HS-5 (cell line): ENCODE measurements at regions not wholly inside any gene's neighbourhood (a gene's known extent, or its start where the extent isn't known, plus 50 kb on each side); places are given as distances from the start of the nearest gene placed in this dataset.
A peak's percentile ranks its signal among the peaks of the same experiment; 100 is the strongest.
"Not testable (repeated sequence)": the region's sequence is repeated elsewhere in the genome, so short reads cannot be mapped to it uniquely, and the experiment has no call there.

Source experiments
- DNase-seq: peaks from one replicate; pipeline ENCODE4 v3.0.0-alpha.2; 2012; ENCODE audit warnings: low read depth

DNA sequence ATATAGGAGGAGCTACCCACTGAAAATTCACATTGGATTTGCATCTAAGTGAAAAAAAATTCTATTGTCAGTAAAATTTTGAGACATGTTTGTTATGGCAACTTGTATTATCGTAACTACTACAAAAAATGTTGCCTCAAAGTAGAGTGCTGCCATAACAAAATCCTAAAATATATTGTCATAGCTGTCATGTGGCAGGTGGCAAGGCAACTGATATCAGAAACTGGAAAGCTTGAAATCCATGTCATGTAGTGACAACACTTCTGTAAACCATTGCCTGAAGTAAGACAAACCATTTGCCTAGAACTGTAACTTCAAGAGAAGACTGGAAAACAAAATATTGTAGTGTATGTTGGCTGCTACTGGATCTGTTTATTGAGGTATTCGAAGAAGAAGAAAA lies 697.5 kb upstream of the CELF4 start:
- no peak for DNase-seq

DNA sequence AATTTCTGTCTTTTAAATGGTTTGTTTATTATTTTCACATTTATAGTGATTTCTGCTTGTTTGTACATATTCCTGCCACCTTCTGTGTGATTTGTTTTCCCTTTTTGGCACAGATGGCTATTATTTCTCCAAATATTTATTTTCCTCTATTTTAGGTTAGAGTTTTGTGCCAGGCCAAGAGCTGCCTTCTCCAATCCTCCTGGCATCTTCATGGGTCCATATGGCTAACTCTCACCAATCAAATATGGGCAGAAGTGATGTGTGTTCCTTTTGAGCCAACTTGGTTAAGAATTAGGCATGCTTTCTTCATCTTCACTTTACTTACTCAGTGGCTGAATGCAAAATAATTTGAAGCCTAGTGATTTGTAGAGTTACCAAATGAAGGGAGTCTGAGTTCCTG lies 697.1 kb upstream of the CELF4 start:
- DNase-seq: no peak

DNA sequence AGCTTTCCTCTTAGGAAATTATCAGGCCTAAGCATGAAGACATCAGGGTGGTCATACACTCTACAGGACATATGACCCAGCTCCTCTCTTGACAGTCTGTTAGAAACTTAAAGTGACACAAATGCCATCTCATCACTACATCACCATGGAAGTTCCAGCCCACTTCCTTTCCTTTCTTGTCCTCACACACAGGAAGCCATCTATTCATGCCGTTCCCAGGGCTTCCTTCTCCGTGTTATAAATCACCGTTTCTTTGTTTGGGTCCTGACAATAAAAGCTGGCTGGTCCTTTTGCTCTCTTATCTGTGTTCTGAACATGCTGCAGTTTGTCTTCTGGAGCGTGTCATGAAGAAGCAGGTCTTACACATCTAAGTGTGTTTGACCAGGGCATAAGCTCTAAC lies 692.1 kb upstream of the CELF4 start:
- DNase-seq: no peak

DNA sequence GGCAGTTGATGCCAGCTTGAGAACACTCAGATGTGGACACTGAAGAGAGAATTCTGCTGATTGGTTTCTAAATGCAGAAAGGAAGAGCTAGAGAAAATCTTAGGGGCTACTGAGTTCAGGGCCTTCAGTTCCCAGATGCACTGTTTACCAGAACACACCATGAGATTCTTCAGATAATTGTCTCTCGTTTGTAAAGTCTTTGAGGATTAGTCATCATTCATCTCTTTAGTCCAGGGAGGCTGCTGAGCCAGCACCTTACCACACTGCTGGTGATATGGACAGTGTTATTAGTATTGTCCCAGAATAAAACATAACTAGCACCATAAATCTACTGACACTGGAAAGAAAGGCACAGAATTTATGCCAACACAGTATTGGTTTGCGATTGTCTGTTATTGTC lies 690.8 kb upstream of the CELF4 start:
- no peak for DNase-seq

DNA sequence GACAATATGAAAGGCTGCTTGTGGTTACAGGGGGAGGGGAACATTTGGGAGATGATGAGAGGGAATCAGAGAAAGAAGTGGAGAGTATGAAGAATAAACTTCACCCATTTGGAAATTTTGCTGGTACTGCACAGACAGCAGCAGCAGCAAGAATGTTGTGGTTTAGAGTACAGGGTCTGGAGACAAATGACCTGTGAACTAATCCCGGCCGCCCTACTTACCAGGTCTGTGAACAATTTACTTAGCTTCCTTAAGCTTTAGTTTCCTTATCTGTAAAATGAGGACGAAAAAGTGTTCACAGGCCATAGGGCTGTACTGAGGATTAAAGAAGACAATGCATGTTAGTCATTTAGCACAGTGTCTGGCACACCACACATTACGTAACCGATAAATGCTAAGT lies 685.4 kb upstream of the CELF4 start:
- DNase-seq: no peak

DNA sequence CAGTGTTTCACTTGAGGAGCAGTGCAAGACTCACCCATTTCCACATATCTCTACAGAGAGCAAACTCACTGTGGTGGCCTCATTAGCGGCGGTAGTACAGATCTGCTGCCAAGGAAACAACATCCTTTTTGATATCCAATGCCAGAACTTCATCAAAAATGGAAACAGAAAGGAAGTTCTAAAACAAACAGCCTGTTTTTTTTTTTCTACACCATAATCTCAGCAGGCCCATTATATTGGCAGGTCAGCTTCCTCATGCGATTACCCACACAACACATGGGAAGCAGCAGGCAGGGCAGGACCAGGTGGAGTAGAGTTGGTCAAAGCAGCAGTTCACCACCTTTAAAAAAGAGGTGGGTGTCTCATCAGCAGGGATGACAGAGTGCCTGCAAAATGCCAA lies 678.9 kb upstream of the CELF4 start:
- no peak for DNase-seq

DNA sequence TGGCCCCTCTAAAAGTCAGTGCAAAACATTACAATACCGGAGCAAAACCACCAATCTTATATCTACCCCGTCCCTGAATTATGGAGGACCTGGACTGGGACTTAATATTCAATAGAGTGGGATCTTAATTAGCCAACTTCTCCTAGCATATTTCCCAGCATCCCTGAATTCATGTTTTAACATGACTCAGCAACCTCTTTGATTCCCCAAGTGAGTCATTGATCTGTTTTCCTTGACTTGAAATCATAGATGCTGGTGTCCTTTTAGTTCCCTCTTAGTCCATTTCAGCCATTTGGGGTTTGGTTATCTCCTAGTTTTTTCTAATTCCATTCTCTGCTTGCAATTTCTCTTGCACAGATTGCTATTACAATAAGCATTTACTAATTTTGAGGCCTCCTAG lies 677.7 kb upstream of the CELF4 start:
- no peak for DNase-seq

DNA sequence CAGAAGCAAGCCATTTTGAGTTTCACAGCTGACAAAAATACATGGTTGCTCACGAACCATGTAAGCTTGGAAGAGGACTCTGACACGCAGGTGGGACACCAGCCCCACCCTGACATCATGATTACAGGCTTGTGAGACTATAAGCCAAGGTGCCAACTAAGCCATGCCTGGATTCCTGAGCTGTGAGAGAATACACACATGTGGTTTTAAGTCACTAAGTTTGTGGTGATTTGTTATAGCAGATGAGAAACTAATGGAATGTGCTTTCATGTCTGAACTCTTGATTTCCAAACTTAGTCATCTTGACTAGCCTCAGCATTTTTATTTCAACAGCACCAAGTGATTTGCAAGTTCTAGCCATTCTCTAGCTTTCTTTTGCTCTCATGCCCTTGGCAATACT lies 676.1 kb upstream of the CELF4 start:
- peak; percentile 9 for DNase-seq

DNA sequence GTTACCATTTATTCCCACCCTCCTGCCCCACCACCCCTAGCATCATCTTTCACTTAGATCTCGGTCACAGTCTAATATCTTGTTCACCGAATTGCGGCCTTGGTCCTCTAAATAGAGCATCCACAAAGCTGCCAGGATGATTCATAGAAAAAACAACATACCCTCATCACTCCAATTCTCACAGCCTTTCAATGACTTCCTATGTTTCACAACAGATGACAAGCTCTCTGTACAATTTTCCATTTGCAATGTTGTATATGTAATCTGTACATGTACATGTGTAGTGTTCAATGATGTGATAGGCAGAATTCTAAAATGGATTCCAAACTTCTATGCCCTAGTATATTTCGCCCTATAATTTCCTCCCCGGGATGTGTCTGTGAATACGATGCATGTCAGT lies 675.6 kb upstream of the CELF4 start:
- DNase-seq: no peak

DNA sequence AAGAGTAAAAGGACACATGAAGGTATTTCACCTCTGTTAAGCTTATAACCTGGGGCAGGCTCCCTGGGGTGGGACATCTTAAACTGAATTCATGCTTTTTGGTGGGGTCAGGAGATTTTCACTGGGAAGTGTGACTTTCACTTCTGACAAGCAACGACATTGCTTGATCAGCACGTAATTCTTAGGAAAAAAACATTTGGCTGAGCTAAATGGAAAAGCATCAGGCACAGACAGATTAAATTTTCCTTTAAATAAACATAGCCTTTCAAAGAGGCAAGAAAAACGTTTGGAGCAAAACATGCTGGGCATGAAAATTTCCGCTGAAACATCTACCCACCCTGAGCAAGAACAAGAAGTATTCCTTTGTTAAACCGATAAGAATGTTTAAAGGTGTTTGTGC lies 674.0 kb upstream of the CELF4 start:
- no peak for DNase-seq

DNA sequence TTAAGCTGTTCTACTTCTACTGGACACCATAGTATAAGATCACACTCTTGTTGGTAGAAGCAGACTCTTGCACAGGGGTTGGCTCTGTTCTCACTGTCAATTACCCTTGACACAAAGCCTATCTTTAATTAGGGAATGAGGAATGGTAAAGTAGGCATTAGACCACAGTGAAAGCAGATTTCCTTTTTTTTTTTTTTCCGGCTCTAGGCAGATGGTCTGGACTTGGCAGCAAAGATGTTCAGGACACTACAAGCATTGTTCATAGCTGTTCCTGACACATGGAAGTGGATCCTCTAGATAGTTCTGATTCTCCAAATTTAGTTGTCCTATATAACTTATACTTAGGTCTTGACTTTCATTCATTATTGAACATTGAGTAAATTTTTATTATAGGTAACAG lies 672.2 kb upstream of the CELF4 start:
- DNase-seq: no peak

DNA sequence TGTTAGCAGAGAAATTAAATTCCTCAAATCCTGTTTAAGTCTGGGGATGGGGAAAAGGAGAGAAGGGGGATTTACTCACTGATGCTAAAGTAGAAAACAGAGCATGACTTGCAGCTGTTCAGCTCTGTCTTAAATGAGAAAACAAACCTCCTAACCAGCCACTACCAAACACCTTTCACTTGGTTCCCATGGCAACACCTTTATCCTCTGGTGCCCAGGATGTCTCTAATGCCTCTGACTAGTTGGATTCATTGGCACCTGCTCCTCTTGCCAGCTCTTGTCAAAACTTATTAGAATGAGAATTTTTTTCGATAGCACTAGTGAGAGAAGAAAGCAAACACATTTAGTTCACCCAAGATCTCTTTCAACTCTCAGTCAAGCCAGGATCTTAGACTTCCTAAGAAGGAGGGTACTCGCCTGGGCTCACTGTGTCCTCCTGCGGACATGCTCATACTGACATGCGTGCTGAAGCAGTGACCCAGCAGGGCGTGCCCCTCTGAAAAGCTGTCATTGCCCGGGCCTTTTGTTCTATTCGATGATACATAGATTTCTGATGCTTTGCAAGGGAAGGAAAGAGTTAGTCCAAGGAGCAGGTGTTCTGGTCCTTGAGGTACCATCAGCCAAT lies 656.0 kb upstream of the CELF4 start:
- DNase-seq: no peak

DNA sequence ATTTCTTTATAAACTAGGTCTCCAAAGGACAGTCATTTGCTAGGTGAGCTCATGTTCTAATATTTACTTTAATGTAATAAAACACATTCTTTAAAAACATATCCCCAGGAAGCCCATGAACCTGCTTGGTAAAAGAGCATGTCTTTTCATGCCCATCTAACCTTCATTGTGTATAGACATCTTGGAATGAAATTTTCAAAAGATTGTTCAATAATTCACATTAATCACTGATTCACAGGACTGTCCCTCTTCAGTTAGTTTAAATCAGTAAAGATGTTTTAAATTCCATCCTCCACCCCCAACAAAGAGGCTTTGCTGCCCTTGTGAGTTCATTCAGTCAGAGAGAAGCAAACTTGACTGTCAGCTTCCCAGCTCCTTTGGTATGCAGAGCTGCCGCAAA lies 633.4 kb upstream of the CELF4 start:
- DNase-seq: no peak

DNA sequence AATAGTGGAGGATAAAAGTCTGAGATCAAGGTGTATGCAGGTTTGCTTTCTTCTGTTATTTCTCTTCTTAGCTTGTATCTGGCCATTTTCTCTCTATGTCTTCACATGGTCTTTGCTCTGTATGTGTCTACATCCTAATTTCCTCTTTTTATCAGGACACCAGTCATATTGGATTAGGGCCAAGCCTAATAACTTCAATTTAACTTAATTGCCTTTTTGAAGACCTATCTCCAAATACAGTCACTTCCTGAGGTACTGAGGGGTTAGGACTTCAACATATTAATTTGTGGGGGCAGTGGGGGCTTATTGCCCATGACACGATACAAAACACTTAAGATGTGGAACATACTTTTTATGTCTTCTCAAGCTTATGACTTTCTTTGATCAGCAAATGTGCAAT lies 632.9 kb upstream of the CELF4 start:
- DNase-seq: no peak

DNA sequence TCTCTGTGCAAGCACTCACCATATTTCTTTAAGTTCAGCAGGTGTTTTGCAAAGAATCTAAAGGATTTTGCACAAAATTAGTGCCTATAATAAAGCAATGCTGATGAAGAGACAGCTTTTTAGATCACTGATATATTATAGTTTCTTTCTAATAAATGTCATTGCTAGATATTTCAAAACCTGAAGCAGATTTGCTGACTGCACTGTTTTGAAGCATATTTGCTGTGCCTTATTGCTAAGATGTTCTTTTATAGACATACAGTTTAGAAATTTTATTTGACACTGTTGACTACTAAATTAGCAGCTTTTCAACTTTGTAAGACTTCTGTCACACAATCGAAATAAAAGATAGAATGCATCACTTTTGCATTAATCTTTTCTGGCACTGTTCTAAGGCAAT lies 620.9 kb upstream of the CELF4 start:
- DNase-seq: no peak

DNA sequence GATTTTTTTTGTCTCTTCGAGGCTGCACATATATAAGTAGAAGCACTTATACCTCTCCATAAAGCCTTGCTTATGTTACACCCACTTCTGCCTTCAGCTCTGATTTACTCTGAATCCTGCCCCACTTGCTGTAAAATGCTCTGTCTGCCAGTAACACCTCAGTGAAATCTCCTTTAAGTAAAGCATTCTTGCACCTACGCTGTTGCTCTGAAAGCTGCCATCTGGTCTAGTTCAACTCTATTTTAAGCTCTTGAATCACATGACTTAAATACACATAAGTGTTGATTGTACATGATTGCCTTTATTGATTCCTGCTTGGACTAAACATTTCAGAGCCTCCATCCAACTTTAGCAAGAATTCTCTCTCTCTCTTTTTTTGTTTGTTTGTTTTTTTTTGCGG lies 609.0 kb upstream of the CELF4 start:
- DNase-seq: no peak

DNA sequence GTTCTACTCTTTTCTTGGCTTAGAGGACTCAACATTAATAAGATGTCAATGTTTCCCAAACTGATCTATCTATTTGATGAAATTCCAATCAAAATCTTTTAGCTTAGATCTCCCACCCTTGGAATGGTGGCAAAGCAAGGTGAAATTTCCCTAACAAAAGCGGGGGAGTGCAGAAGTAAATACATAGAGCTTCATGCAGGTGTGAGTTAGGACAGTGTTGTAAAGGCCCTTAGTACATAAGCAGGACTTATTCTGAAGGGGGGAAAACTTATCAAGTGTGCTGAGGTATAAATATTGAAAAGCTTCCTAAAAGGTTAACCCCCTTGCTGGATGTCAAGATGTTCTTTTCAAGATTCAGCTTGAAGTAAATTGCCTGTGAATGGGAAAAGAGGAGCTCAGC lies 608.6 kb upstream of the CELF4 start:
- DNase-seq: no peak

DNA sequence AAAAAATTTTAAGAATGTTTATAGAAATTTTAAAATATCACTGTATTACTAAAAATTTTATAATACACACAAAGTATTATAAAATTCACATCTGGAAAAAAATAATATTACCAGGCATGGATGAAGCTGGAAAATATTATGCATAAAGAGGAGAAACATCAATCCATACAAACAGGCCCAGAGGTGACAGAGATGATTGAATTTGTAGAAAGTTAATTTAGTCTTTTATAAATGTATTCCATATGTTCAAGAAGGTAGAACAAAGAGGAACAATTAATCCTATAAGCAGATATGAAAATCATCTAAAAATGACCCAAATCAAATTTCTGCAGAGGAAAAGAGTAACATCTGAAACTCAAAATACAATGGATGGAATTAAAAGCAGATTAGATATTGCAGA lies 605.2 kb upstream of the CELF4 start:
- no peak for DNase-seq

DNA sequence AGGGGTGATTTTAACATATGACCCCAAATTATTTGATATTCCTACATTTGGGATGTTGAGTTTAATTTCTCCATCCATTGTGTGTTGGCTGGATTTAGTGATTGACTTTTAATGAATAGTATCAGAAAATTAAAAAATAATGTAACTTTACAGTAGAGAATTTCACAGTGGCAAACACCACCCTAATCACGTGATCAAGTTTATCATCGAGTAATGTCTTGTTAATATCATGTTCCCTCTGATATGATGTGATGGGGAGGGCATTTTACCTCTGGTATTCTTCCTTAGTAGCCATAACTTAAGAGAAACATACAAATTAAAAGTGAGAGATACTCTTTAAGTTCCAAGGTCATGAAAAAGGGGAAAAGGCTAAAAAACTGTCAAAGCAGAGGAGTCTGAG lies 602.0 kb upstream of the CELF4 start:
- no peak for DNase-seq

DNA sequence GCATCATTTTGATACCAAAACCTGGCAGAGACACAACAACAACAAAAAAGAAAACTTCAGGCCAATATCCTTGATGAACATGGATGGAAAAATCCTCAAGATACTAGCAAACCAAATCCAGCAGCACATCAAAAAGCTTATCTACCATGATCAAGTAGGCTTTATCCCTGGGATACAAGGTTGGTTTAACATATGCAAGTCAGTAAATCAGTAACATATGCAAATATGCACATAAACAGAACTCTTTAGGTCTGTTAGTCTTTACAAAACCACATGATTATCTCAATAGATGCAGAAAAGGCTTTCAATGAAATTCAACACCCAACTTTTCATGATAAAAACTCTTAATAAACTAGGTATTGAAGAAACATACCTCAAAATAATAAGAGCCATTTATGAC lies 587.5 kb upstream of the CELF4 start:
- not testable (repeated sequence) for DNase-seq

DNA sequence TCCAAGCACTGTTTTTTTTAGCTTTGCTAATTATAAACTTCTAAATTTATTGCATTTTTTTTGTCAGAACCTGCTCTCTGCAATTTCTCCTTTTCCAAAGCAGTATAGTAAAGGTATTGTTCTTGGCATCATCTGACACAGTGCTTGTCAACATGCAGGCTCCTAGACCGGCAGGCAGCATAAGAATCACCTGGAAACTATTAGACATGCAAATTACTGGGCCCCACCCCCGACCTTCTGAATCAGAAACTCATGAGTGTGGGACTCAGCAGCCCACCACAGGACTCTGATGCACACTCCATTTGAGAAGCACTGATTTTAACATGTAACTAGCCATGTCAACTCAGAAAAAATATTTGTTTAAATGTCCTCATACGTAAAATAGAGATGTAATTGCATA lies 551.1 kb upstream of the CELF4 start:
- DNase-seq: no peak

DNA sequence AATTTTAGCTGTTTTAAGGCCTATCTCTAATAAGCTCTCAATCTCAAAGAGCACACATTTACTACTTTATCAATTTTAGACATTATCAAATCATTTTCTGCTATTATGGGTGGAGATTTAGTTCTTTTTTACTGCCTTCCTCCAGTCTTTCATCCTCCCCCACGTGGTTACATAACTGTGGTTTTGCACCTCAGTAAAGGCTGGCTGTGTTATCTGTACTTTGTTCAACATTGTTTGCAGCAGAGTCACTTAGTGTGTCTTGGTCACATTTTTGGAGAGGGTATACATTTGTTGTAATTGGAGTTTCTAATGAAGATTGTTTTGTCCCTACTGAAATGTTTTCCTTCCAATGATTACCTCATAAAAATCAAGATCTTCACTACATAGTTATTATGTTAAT lies 549.6 kb upstream of the CELF4 start:
- DNase-seq: no peak

DNA sequence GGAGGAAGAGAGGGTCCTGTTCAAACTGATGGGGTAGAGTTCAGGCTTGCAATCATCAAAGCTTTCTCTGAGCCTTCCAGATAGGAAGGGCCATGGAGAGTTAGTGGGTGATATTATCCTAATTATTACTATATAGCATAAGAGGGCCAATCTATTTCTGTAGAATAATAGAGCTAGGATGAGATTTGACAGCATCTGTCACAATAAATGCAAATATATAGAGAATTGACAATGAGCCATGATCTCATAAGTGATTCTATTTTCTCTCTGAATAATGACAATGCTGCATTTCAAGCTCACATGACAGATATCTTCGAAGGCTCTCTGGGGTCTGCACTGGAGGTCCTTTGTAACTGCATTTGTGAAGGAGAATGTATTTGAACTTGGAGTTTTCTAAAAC lies 521.9 kb upstream of the CELF4 start:
- no peak for DNase-seq

DNA sequence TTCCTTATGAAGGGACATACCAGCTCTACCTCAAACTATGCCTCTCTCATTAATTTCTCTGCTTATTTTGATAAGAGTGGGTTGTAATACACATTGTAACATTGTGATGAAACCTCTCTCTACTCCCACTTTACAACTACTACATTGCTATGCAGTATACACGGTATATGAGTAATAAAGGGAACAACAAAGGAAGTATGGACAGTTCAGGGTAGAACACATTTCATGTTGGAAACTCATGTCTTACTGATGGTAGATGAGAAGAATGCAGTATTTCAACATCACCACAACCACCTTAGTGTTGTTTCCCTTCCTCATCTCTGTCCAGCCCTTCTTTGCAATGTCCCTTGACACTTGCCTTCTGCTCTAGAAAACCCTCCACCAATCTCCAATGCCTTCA lies 515.9 kb upstream of the CELF4 start:
- DNase-seq: no peak

DNA sequence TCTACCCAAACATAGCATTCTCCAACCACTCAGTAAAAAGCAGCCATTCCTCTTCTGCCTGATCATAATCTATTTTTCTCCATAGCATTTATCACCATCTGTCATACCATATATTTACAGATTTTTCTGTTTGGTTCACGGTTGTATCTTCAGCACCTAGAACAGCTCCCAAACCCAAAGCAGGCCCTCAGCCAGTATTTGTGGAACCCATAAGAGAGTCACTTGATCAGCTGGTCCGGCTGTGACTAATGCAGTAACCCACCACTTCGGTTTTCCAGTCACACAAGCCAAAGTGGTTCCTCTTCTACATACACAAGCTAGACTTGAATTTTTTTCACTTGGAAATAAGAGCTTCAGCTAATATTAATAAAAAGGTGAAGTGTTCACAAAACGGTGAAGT lies 511.6 kb upstream of the CELF4 start:
- DNase-seq: no peak
